ENCODE measurements at regions not wholly inside any gene's neighbourhood (a gene's known extent, or its start where the extent isn't known, plus 50 kb on each side); places are given as distances from the start of the nearest gene placed in this dataset.
A peak's percentile ranks its signal among the peaks of the same experiment; 100 is the strongest.

- TF ChIP-seq ELK4 (CRISPR knock-in tag; IDR thresholded peaks at IDR 0.05; ENCODE audit: borderline replicate concordance) (no peak), ZBED4 (CRISPR knock-in tag; IDR thresholded peaks at IDR 0.05; ENCODE audit: borderline replicate concordance) (no peak), IRF2 (CRISPR knock-in tag; IDR thresholded peaks at IDR 0.05) (0 out of 2 replicates have a peak, but pooled peaks have one; percentile 14), ZSCAN21 (CRISPR knock-in tag; IDR thresholded peaks at IDR 0.05; ENCODE audit: borderline replicate concordance) (no peak), ZNF362 (CRISPR knock-in tag; IDR thresholded peaks at IDR 0.05; ENCODE audit: borderline replicate concordance) (no peak), CREM (IDR thresholded peaks at IDR 0.05) (no peak), CREM (CRISPR knock-in tag; IDR thresholded peaks at IDR 0.05) (no peak), ISL2 (CRISPR knock-in tag; IDR thresholded peaks at IDR 0.05) (peak; percentile 47; the same call in 1 of the 2 replicates), TFE3 (CRISPR knock-in tag; IDR thresholded peaks at IDR 0.05) (peak; percentile 80), JUNB (CRISPR knock-in tag; IDR thresholded peaks at IDR 0.05; ENCODE audit: borderline replicate concordance) (no peak), FOXA1 (IDR thresholded peaks at IDR 0.05) (no peak), FOXA1 (CRISPR knock-in tag; IDR thresholded peaks at IDR 0.05) (peak; percentile 36; the same call in 1 of the 2 replicates), ZNF646 (CRISPR knock-in tag; IDR thresholded peaks at IDR 0.05) (no peak), ZNF292 (CRISPR knock-in tag; IDR thresholded peaks at IDR 0.05; ENCODE audit: borderline replicate concordance, low read depth) (peak; percentile 77; the same call in 1 of the 2 replicates)
Observed at GRCh38 chr2:204407204-204408014, 137.9 kb upstream of the PARD3B start (continued).
